Smooth muscle cell (in vitro differentiated cells): ENCODE measurements at regions not wholly inside any gene's neighbourhood (a gene's known extent, or its start where the extent isn't known, plus 50 kb on each side); places are given as distances from the start of the nearest gene placed in this dataset.

ENCODE experiments used
- DNase-seq: peaks from one replicate; lab custom pipeline; 2025; ENCODE audit not compliant: unreplicated experiment; lab: John Stamatoyannopoulos, UW
- H2AFZ ChIP-seq: fragments of 200-600 bp; sonication (generic); 2 replicates; pipeline ENCODE4 v1.6.0; 2016; ENCODE audit warnings: antibody characterized with exemption, low read depth, mild to moderate bottlenecking
- H3F3A ChIP-seq: fragments of 200-600 bp; sonication (generic); 2 replicates; pipeline ENCODE4 v1.6.0; 2017; ENCODE audit warnings: antibody characterized with exemption, low read depth
- H3K27ac ChIP-seq: fragments of 200-600 bp; sonication (generic); 2 replicates; pipeline ENCODE4 v1.5.1; 2016; ENCODE audit warnings: low read depth, mild to moderate bottlenecking
- H3K27me3 ChIP-seq: fragments of 200-600 bp; sonication (generic); 2 replicates; pipeline ENCODE4 v1.6.1; 2016; ENCODE audit warnings: low read depth, mild to moderate bottlenecking
- H3K36me3 ChIP-seq: fragments of 200-600 bp; sonication (generic); 2 replicates; pipeline ENCODE4 v1.5.1; 2016; ENCODE audit warnings: low read depth
- H3K4me1 ChIP-seq: fragments of 200-600 bp; sonication (generic); 2 replicates; pipeline ENCODE4 v1.5.1; 2016; ENCODE audit warnings: low read depth
- H3K4me2 ChIP-seq: fragments of 200-600 bp; sonication (generic); 2 replicates; pipeline ENCODE4 v1.6.0; 2016; ENCODE audit warnings: mild to moderate bottlenecking
- H3K4me3 ChIP-seq: fragments of 200-600 bp; sonication (generic); 2 replicates; pipeline ENCODE4 v1.5.1; 2016; ENCODE audit warnings: mild to moderate bottlenecking
- H3K79me2 ChIP-seq: fragments of 200-600 bp; sonication (generic); 2 replicates; pipeline ENCODE4 v1.6.0; 2016; ENCODE audit warnings: low read depth, mild to moderate bottlenecking
- H3K9ac ChIP-seq: fragments of 200-600 bp; sonication (generic); 2 replicates; pipeline ENCODE4 v1.6.0; 2016; ENCODE audit warnings: low read depth
- H3K9me3 ChIP-seq: fragments of 200-600 bp; sonication (generic); replicated peaks from 2 replicates; pipeline ENCODE4 v1.5.1; 2016; ENCODE audit warnings: low read depth
- H4K20me1 ChIP-seq: fragments of 200-600 bp; sonication (generic); 2 replicates; pipeline ENCODE4 v1.6.0; 2016; ENCODE audit warnings: low read depth
- CTCF ChIP-seq: fragments of 200-600 bp; sonication (generic); IDR thresholded peaks from 2 replicates; pipeline ENCODE4 v1.5.1; 2017; ENCODE audit warnings: borderline replicate concordance, mild to moderate bottlenecking, antibody characterized with exemption; ENCODE audit not compliant: insufficient read depth, poor library complexity, severe bottlenecking
- WGBS: methylation state at CpG from one replicate; pipeline ENCODE4 v1.1.7; 2016; ENCODE audit warnings: low lambda C conversion rate; 5-methylcytosine and 5-hydroxymethylcytosine counted together

GRCh38 chr9:86774116-86774515 lies 173.2 kb downstream of the GAS1 start:
- no peak for DNase-seq
- TF ChIP-seq CTCF, result no peak

GRCh38 chr9:86773422-86773945 lies 173.8 kb downstream of the GAS1 start:
- TF ChIP-seq CTCF, result no peak
- WGBS, result 93% methylated on average over 6 of the region's 6 CpGs

More at GRCh38 chr9:86774116-86774515, 173.2 kb downstream of the GAS1 start:
- no peak overlapping the region for H3K4me3 ChIP-seq
- WGBS, result 83% methylated on average over 4 of the region's 4 CpGs
- H3K4me2 ChIP-seq, result no peak overlapping the region
- H3K4me1 ChIP-seq, result no peaks in the 10 kb centered on the region
- no peaks in the 10 kb centered on the region for H4K20me1 ChIP-seq
- H3F3A ChIP-seq, result no peaks in the 10 kb centered on the region
- H3K9me3 ChIP-seq, result no peaks in the 10 kb centered on the region
- no peak overlapping the region for H2AFZ ChIP-seq
- H3K36me3 ChIP-seq, result no peaks in the 10 kb centered on the region
- H3K27me3 ChIP-seq, result no peaks in the 10 kb centered on the region
- H3K9ac ChIP-seq, result no peak overlapping the region
- no peaks in the 10 kb centered on the region for H3K79me2 ChIP-seq
- no peak overlapping the region for H3K27ac ChIP-seq

DNA sequence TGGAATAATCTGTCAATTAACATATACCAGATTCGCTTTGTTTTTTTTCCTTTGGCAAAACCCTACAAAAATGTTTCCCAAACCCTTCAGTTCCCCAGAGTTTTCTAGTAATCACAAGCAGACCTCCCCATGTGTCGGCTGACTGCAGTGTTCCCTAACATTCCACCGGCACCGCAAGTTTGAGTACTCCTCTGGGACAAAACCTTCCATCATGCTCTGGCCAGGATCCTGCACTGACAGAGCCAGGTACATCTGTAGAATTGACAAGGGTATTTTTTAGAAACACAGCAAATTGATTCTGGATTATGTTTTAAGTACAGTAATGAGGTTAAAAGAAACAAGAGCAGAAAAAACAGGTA lies 174.7 kb downstream of the GAS1 start:
- no peak overlapping the region for H3K9ac ChIP-seq
- WGBS, result 93% methylated on average over 4 of the region's 4 CpGs
- no peak overlapping the region for H3K4me2 ChIP-seq

More at GRCh38 chr9:86773422-86773945, 173.8 kb downstream of the GAS1 start:
- H3K27me3 ChIP-seq, result no peaks in the 10 kb centered on the region
- no peaks in the 10 kb centered on the region for H3K9me3 ChIP-seq
- no peak overlapping the region for H3K9ac ChIP-seq
- H3K36me3 ChIP-seq, result no peaks in the 10 kb centered on the region
- H3K27ac ChIP-seq, result no peak overlapping the region
- no peak overlapping the region for H3K4me3 ChIP-seq
- no peaks in the 10 kb centered on the region for H3K4me1 ChIP-seq
- H3K79me2 ChIP-seq, result no peaks in the 10 kb centered on the region
- H3K4me2 ChIP-seq, result no peak overlapping the region
- no peaks in the 10 kb centered on the region for H4K20me1 ChIP-seq
- no peak for DNase-seq
- H2AFZ ChIP-seq, result no peak overlapping the region
- no peaks in the 10 kb centered on the region for H3F3A ChIP-seq

More for the DNA sequence above, 174.7 kb downstream of the GAS1 start:
- Histone ChIP-seq H3K36me3 (no peaks in the 10 kb centered on the region), H3F3A (no peaks in the 10 kb centered on the region), H3K79me2 (no peaks in the 10 kb centered on the region), H3K9me3 (no peaks in the 10 kb centered on the region), H3K27ac (no peak overlapping the region), H4K20me1 (no peaks in the 10 kb centered on the region), H3K4me3 (no peak overlapping the region), H3K4me1 (no peaks in the 10 kb centered on the region), H2AFZ (no peak overlapping the region), H3K27me3 (no peaks in the 10 kb centered on the region)
- TF ChIP-seq CTCF, result no peak
- no peak for DNase-seq
